Parathyroid adenoma (tissue), 2 donors: ENCODE measurements at regions not wholly inside any gene's neighbourhood (a gene's known extent, or its start where the extent isn't known, plus 50 kb on each side); places are given as distances from the start of the nearest gene placed in this dataset.

Source experiments
- H2AFZ ChIP-seq: fragments of 300-600 bp; sonication (generic); one replicate; pipeline ENCODE4 v1.7.0; 2017; ENCODE audit warnings: antibody characterized with exemption, mild to moderate bottlenecking
- H3K27ac ChIP-seq: fragments of 300-600 bp; sonication (generic); one replicate; pipeline ENCODE4 v1.7.0; 2017
- H3K27me3 ChIP-seq: fragments of 300-600 bp; sonication (generic); one replicate; pipeline ENCODE4 v1.7.0; 2017; ENCODE audit warnings: low read length; ENCODE audit not compliant: control insufficient read depth, insufficient read depth
- H3K36me3 ChIP-seq: fragments of 300-600 bp; sonication (generic); one replicate; pipeline ENCODE4 v1.7.0; 2017; ENCODE audit warnings: low read length; ENCODE audit not compliant: control insufficient read depth, insufficient read depth
- H3K4me1 ChIP-seq: fragments of 300-600 bp; sonication (generic); one replicate; pipeline ENCODE4 v1.7.0; 2017; ENCODE audit warnings: control low read depth
- H3K4me2 ChIP-seq: fragments of 300-600 bp; sonication (generic); one replicate; pipeline ENCODE4 v1.7.0; 2017; ENCODE audit warnings: low read length
- H3K4me3 ChIP-seq: fragments of 300-600 bp; sonication (generic); one replicate; pipeline ENCODE4 v1.7.0; 2017; ENCODE audit warnings: low read depth, low read length
- H3K79me2 ChIP-seq: fragments of 300-600 bp; sonication (generic); one replicate; pipeline ENCODE4 v1.7.0; 2017; ENCODE audit warnings: control low read depth
- H3K9ac ChIP-seq: fragments of 300-600 bp; sonication (generic); one replicate; pipeline ENCODE4 v1.7.0; 2017; ENCODE audit warnings: mild to moderate bottlenecking
- H3K9me3 ChIP-seq: fragments of 300-600 bp; sonication (generic); one replicate; pipeline ENCODE4 v1.7.0; 2017; ENCODE audit warnings: low read length; ENCODE audit not compliant: control insufficient read depth
- CTCF ChIP-seq: fragments of 300-600 bp; sonication (generic); IDR thresholded peaks from one replicate; pipeline ENCODE4 v1.7.0; 2017; ENCODE audit warnings: antibody characterized with exemption, mild to moderate bottlenecking
- donor health status: primary hyperparathyroidism.

- no peak for TF ChIP-seq CTCF
These were observed 544.4 kb upstream of the PKN2 start for GRCh38 chr1:88139633-88140032.

GRCh38 chr1:88140325-88140724 is 543.7 kb upstream of the PKN2 start:
- Histone ChIP-seq H3K4me1 (no peaks in the 10 kb centered on the region), H2AFZ (no peak overlapping the region), H3K27me3 (no peaks in the 10 kb centered on the region), H3K79me2 (no peaks in the 10 kb centered on the region), H3K9me3 (no peaks in the 10 kb centered on the region), H3K4me2 (no peak overlapping the region), H3K36me3 (no peaks in the 10 kb centered on the region), H3K27ac (no peak overlapping the region), H3K4me3 (no peak overlapping the region), H3K9ac (no peak overlapping the region)
- no peak for TF ChIP-seq CTCF

More at GRCh38 chr1:88139633-88140032, 544.4 kb upstream of the PKN2 start:
- H3K79me2 ChIP-seq: no peaks in the 10 kb centered on the region
- H2AFZ ChIP-seq: no peak overlapping the region
- no peak overlapping the region for H3K9ac ChIP-seq
- H3K4me2 ChIP-seq: no peak overlapping the region
- H3K4me3 ChIP-seq: no peak overlapping the region
- H3K9me3 ChIP-seq: no peaks in the 10 kb centered on the region
- no peak overlapping the region for H3K27ac ChIP-seq
- no peaks in the 10 kb centered on the region for H3K4me1 ChIP-seq
- no peaks in the 10 kb centered on the region for H3K36me3 ChIP-seq
- H3K27me3 ChIP-seq: no peaks in the 10 kb centered on the region

GRCh38 chr1:88141499-88142074 is 542.5 kb upstream of the PKN2 start:
- H3K79me2 ChIP-seq: no peaks in the 10 kb centered on the region
- no peak overlapping the region for H2AFZ ChIP-seq
- H3K4me1 ChIP-seq: no peaks in the 10 kb centered on the region
- H3K4me2 ChIP-seq: no peak overlapping the region
- H3K27me3 ChIP-seq: no peaks in the 10 kb centered on the region
- no peak overlapping the region for H3K4me3 ChIP-seq
- no peak for TF ChIP-seq CTCF
- H3K9me3 ChIP-seq: no peaks in the 10 kb centered on the region
- no peak overlapping the region for H3K27ac ChIP-seq
- no peak overlapping the region for H3K9ac ChIP-seq
- H3K36me3 ChIP-seq: no peaks in the 10 kb centered on the region

- H3K4me2 ChIP-seq: no peak overlapping the region
- no peak for TF ChIP-seq CTCF
These were observed 538.3 kb upstream of the PKN2 start for GRCh38 chr1:88145752-88146151.

GRCh38 chr1:88149686-88150085 is 534.4 kb upstream of the PKN2 start:
- H3K36me3 ChIP-seq: no peaks in the 10 kb centered on the region
- no peaks in the 10 kb centered on the region for H3K4me1 ChIP-seq
- no peak overlapping the region for H3K4me3 ChIP-seq
- H3K9ac ChIP-seq: no peak overlapping the region
- H3K27ac ChIP-seq: no peak overlapping the region
- H3K4me2 ChIP-seq: no peak overlapping the region
- no peaks in the 10 kb centered on the region for H3K9me3 ChIP-seq
- no peak overlapping the region for H2AFZ ChIP-seq
- no peaks in the 10 kb centered on the region for H3K27me3 ChIP-seq
- no peaks in the 10 kb centered on the region for H3K79me2 ChIP-seq
- no peak for TF ChIP-seq CTCF

More at GRCh38 chr1:88145752-88146151, 538.3 kb upstream of the PKN2 start:
- H3K9me3 ChIP-seq: no peaks in the 10 kb centered on the region
- H3K9ac ChIP-seq: no peak overlapping the region
- H3K27me3 ChIP-seq: no peaks in the 10 kb centered on the region
- no peaks in the 10 kb centered on the region for H3K79me2 ChIP-seq
- no peak overlapping the region for H3K27ac ChIP-seq
- H3K36me3 ChIP-seq: no peaks in the 10 kb centered on the region
- no peak overlapping the region for H2AFZ ChIP-seq
- H3K4me3 ChIP-seq: no peak overlapping the region
- no peaks in the 10 kb centered on the region for H3K4me1 ChIP-seq
